K562 (cell line): ENCODE measurements at regions not wholly inside any gene's neighbourhood (a gene's known extent, or its start where the extent isn't known, plus 50 kb on each side); places are given as distances from the start of the nearest gene placed in this dataset.

Experiments used
- ADNP ChIP-seq: fragments of 200-800 bp; sonication (Bioruptor generic); IDR thresholded peaks from 2 replicates; pipeline ENCODE4 v1.6.1; 2016; ENCODE audit warnings: missing genetic modification characterization, missing compliant biosample characterization
- ATF1 ChIP-seq, 2 experiments: fragments of 450-650 bp in 1 of 2; IDR thresholded peaks; 2 replicates each; pipeline ENCODE4 v1.6.1; 2016; ENCODE audit warnings: missing compliant biosample characterization in 1 of 2, missing genetic modification characterization in 1 of 2
- HDAC6 ChIP-seq: IDR thresholded peaks from 2 replicates; pipeline ENCODE4 v1.6.1; 2012; ENCODE audit warnings: low read depth, mild to moderate bottlenecking, control low read depth, inconsistent platforms, low read length, moderate library complexity
- SMARCC2 ChIP-seq: fragments of 450-650 bp; IDR thresholded peaks from 2 replicates; pipeline ENCODE4 v1.6.1; 2017; ENCODE audit warnings: antibody characterized with exemption, moderate library complexity, mild to moderate bottlenecking, low read depth
- ZBTB40 ChIP-seq, 2 experiments: fragments of 450-650 bp in 1 of 2; sonication (generic) in 1 of 2; formaldehyde crosslinking in 1 of 2; IDR thresholded peaks; 2 replicates each; pipeline versions ENCODE4 v1.7.1 to v1.9.0; 2016 to 2022; ENCODE audit warnings: inconsistent platforms in 1 of 2, mild to moderate bottlenecking in 1 of 2, missing genetic modification reagents in 1 of 2
- TF ChIP-seq, protein P1 (sequence below): fragments of 450-650 bp; IDR thresholded peaks from 2 replicates; pipeline ENCODE4 v1.6.1; 2017; ENCODE audit warnings: antibody characterized with exemption
- TF ChIP-seq, protein P2 (sequence below): fragments of 250-450 bp; sonication (Bioruptor Pico); IDR thresholded peaks from 2 replicates; pipeline ENCODE4 v1.9.0; 2021; ENCODE audit warnings: mild to moderate bottlenecking, inconsistent platforms
- TF ChIP-seq, protein P3 (sequence below): sonication (generic); IDR thresholded peaks from 2 replicates; pipeline ENCODE4 v1.6.1; 2016
- TF ChIP-seq, protein P4 (sequence below): fragments of 250-450 bp; sonication (Bioruptor Pico); IDR thresholded peaks from 2 replicates; pipeline ENCODE4 v1.5.0; 2022; ENCODE audit warnings: mild to moderate bottlenecking

DNA sequence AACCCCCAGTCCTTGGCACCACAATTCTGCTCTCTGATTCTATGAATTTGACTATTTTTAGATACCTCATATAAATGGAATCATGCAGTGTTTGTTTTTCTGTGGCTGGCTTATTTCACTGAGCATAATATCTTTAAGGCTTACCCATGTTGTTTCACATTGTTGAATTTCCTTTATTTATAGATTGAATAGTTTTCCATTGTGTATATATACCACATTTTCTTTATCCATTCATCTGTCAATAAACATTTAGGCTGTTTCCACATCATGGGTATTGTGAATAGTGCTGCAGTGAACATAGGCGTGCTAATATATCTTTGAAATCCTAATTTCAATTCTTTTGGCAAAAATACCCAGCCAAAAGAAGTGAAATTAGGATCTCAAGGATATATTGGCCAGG is 126.7 kb upstream of the SLC38A2 start (continued):
- TF ChIP-seq ZBTB40 (IDR thresholded peaks at IDR 0.05) (no peak), ZBTB40 (CRISPR knock-in tag; IDR thresholded peaks at IDR 0.05) (no peak), ADNP (tag) (no peak), ATF1 (CRISPR knock-in tag; IDR thresholded peaks at IDR 0.05) (no peak), ATF1 (tag; IDR thresholded peaks at IDR 0.05) (no peak), HDAC6 (no peak), SMARCC2 (no peak)
- TF ChIP-seq, protein P1, sequence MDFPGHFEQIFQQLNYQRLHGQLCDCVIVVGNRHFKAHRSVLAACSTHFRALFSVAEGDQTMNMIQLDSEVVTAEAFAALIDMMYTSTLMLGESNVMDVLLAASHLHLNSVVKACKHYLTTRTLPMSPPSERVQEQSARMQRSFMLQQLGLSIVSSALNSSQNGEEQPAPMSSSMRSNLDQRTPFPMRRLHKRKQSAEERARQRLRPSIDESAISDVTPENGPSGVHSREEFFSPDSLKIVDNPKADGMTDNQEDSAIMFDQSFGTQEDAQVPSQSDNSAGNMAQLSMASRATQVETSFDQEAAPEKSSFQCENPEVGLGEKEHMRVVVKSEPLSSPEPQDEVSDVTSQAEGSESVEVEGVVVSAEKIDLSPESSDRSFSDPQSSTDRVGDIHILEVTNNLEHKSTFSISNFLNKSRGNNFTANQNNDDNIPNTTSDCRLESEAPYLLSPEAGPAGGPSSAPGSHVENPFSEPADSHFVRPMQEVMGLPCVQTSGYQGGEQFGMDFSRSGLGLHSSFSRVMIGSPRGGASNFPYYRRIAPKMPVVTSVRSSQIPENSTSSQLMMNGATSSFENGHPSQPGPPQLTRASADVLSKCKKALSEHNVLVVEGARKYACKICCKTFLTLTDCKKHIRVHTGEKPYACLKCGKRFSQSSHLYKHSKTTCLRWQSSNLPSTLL = no peak
- TF ChIP-seq, protein P2, sequence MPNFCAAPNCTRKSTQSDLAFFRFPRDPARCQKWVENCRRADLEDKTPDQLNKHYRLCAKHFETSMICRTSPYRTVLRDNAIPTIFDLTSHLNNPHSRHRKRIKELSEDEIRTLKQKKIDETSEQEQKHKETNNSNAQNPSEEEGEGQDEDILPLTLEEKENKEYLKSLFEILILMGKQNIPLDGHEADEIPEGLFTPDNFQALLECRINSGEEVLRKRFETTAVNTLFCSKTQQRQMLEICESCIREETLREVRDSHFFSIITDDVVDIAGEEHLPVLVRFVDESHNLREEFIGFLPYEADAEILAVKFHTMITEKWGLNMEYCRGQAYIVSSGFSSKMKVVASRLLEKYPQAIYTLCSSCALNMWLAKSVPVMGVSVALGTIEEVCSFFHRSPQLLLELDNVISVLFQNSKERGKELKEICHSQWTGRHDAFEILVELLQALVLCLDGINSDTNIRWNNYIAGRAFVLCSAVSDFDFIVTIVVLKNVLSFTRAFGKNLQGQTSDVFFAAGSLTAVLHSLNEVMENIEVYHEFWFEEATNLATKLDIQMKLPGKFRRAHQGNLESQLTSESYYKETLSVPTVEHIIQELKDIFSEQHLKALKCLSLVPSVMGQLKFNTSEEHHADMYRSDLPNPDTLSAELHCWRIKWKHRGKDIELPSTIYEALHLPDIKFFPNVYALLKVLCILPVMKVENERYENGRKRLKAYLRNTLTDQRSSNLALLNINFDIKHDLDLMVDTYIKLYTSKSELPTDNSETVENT (CRISPR knock-in tag) = no peak
- TF ChIP-seq, protein P3, sequence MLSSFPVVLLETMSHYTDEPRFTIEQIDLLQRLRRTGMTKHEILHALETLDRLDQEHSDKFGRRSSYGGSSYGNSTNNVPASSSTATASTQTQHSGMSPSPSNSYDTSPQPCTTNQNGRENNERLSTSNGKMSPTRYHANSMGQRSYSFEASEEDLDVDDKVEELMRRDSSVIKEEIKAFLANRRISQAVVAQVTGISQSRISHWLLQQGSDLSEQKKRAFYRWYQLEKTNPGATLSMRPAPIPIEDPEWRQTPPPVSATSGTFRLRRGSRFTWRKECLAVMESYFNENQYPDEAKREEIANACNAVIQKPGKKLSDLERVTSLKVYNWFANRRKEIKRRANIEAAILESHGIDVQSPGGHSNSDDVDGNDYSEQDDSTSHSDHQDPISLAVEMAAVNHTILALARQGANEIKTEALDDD = no peak
- TF ChIP-seq, protein P4, sequence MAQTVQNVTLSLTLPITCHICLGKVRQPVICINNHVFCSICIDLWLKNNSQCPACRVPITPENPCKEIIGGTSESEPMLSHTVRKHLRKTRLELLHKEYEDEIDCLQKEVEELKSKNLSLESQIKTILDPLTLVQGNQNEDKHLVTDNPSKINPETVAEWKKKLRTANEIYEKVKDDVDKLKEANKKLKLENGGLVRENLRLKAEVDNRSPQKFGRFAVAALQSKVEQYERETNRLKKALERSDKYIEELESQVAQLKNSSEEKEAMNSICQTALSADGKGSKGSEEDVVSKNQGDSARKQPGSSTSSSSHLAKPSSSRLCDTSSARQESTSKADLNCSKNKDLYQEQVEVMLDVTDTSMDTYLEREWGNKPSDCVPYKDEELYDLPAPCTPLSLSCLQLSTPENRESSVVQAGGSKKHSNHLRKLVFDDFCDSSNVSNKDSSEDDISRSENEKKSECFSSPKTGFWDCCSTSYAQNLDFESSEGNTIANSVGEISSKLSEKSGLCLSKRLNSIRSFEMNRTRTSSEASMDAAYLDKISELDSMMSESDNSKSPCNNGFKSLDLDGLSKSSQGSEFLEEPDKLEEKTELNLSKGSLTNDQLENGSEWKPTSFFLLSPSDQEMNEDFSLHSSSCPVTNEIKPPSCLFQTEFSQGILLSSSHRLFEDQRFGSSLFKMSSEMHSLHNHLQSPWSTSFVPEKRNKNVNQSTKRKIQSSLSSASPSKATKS = no peak
